22Rv1 (cell line): ENCODE measurements at regions not wholly inside any gene's neighbourhood (a gene's known extent, or its start where the extent isn't known, plus 50 kb on each side); places are given as distances from the start of the nearest gene placed in this dataset.

Experiments used
- H3K27ac ChIP-seq: fragments of 450-650 bp; 2 replicates; pipeline ENCODE4 v1.5.1; 2017
- CTCF ChIP-seq: fragments of 450-650 bp; IDR thresholded peaks from 2 replicates; pipeline ENCODE4 v1.5.1; 2017; ENCODE audit warnings: mild to moderate bottlenecking
- ZFX ChIP-seq: fragments of 450-650 bp; IDR thresholded peaks from 2 replicates; pipeline ENCODE4 v1.6.1; 2017; ENCODE audit warnings: antibody characterized with exemption, borderline replicate concordance

DNA sequence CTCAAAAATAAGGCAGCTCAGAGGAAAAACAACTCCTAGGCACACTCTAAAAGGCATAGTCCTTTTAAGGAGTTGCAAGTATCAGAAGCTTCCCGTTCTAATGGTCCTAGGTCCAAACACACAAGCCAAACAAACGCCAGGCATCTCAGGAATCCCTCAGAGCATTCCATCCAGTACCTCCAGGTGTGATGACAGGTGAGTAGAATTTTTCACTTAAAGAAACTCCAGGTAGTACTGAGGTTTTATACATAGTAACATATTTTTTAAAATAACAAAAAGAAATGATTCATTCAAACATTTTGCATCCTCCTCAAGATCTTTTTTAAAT, 1092.3 kb downstream of the TUSC7 start:
- H3K27ac ChIP-seq: no peak overlapping the region
- TF ChIP-seq CTCF (no peak), ZFX (no peak)

DNA sequence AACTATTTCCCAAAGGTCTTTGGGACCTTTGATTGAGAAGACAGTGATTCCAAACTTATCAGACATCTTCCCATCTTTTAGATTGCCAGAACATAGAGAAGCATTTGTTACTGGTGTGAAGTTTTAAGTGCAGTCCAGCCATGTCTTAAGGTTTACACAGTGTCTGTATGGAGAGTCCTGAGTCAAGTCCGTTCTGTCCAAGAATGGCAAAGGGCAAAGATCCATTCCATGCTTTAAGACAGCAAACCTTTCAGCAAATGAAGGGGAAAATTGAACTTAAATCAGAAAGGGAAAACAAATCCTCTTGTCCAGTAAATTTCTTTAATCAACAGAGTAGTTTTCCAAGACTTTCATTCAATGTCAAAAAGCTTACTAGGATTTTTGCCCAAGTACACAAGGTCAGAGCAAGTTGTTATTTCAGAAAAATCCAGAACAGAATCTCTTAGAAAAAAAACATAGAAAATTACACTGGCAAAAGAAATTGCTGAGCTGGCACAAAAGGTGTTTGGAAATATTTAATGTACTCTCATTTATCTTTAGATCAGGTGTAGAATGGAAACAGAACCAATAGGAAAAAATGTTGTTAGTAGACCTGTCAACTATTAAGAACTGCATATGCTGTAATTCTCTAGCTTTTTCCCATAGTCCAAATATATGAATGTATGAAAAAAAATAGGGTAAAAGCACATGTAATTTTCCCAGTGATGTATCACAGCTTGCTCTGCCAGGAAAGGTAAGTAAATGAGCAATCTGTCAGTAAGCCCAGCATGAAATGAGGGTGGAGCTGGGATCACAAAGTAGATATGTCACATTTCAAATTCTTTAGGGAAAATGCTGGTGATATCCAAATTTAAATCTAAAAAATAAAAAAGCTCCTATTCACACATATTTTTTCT, 1099.9 kb downstream of the TUSC7 start:
- TF ChIP-seq ZFX (no peak), CTCF (no peak)
- H3K27ac ChIP-seq: no peak overlapping the region

GRCh38 chr3:117811786-117812185, 1102.2 kb downstream of the TUSC7 start:
- TF ChIP-seq ZFX (no peak), CTCF (no peak)
- no peak overlapping the region for H3K27ac ChIP-seq

DNA sequence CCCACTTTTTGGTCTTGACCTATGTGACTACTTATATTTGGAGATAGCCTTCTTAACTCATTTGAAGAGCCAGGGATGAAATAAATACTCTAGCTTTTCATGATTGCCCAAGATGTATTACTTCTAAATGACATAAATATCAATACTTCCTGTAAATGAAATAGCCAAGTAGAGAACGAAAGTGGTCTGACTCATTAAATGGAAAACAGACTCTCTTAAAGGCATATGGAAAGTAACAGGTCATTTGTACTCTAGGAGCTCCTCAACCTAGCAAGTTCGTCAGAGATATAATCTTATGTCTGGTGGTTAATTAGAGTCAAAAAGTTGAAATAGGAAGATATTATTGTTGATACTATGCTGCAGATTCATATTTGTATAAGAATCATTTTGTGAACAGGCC, 1105.4 kb downstream of the TUSC7 start:
- TF ChIP-seq ZFX (no peak), CTCF (no peak)
- H3K27ac ChIP-seq: no peak overlapping the region

- H3K27ac ChIP-seq: no peak overlapping the region
- no peak for TF ChIP-seq CTCF
- no peak for TF ChIP-seq ZFX
These were observed 1107.5 kb downstream of the TUSC7 start for GRCh38 chr3:117817103-117817502.

- no peak overlapping the region for H3K27ac ChIP-seq
- TF ChIP-seq CTCF (no peak), ZFX (no peak)
These were observed 1109.0 kb downstream of the TUSC7 start for GRCh38 chr3:117818592-117818991.

- no peak overlapping the region for H3K27ac ChIP-seq
- TF ChIP-seq ZFX: no peak
- TF ChIP-seq CTCF: no peak
These were observed 1111.2 kb downstream of the TUSC7 start for GRCh38 chr3:117820658-117821299.
